Hepatocyte (in vitro differentiated cells): ENCODE measurements at regions not wholly inside any gene's neighbourhood (a gene's known extent, or its start where the extent isn't known, plus 50 kb on each side); places are given as distances from the start of the nearest gene placed in this dataset. TPM values are rescaled to one million over a fixed set of nuclear protein-coding genes. Genes with fewer than 3 reads are reported as not detected.

Experiments used
- DNase-seq: peaks from one replicate; pipeline ENCODE4 v3.0.0-alpha.2; 2016; ENCODE audit warnings: low spot score
- H2AFZ ChIP-seq: fragments of 200-600 bp; sonication (generic); 2 replicates; pipeline ENCODE4 v1.6.0; 2016; ENCODE audit warnings: antibody characterized with exemption, mild to moderate bottlenecking
- H3K27ac ChIP-seq: fragments of 200-600 bp; sonication (generic); 2 replicates; pipeline ENCODE4 v1.5.1; 2016; ENCODE audit warnings: mild to moderate bottlenecking
- H3K27me3 ChIP-seq: fragments of 200-600 bp; sonication (generic); 2 replicates; pipeline ENCODE4 v1.6.1; 2016
- H3K36me3 ChIP-seq: fragments of 200-600 bp; sonication (generic); replicated peaks from 2 replicates; pipeline ENCODE4 v1.5.1; 2016; ENCODE audit warnings: low read depth; ENCODE audit not compliant: insufficient read depth
- H3K4me1 ChIP-seq: fragments of 200-600 bp; sonication (generic); 2 replicates; pipeline ENCODE4 v1.5.1; 2016; ENCODE audit warnings: mild to moderate bottlenecking, moderate library complexity; ENCODE audit not compliant: insufficient read depth
- H3K4me2 ChIP-seq: fragments of 200-600 bp; sonication (generic); 2 replicates; pipeline ENCODE4 v1.6.0; 2016
- H3K4me3 ChIP-seq: fragments of 200-600 bp; sonication (generic); 2 replicates; pipeline ENCODE4 v1.5.1; 2016; ENCODE audit warnings: mild to moderate bottlenecking
- H3K79me2 ChIP-seq: fragments of 200-600 bp; sonication (generic); 2 replicates; pipeline ENCODE4 v1.6.0; 2017; ENCODE audit warnings: mild to moderate bottlenecking
- H3K9me2 ChIP-seq: fragments of 200-600 bp; sonication (generic); replicated peaks from 2 replicates; pipeline ENCODE4 v1.6.0; 2017; ENCODE audit warnings: mild to moderate bottlenecking; ENCODE audit not compliant: insufficient read depth
- H3K9me3 ChIP-seq: fragments of 200-600 bp; sonication (generic); 2 replicates; pipeline ENCODE4 v1.5.1; 2016; ENCODE audit warnings: low read depth, mild to moderate bottlenecking
- H4K20me1 ChIP-seq: fragments of 200-600 bp; sonication (generic); 2 replicates; pipeline ENCODE4 v1.6.0; 2016; ENCODE audit warnings: mild to moderate bottlenecking; ENCODE audit not compliant: insufficient read depth, poor library complexity, severe bottlenecking
- CTCF ChIP-seq: fragments of 200-600 bp; sonication (generic); IDR thresholded peaks from 2 replicates; pipeline ENCODE4 v1.5.1; 2016; ENCODE audit warnings: antibody characterized with exemption, mild to moderate bottlenecking; ENCODE audit not compliant: poor library complexity
- EZH2 ChIP-seq: fragments of 200-600 bp; sonication (generic); IDR thresholded peaks from 2 replicates; pipeline ENCODE4 v1.6.1; 2016; ENCODE audit warnings: antibody characterized with exemption, mild to moderate bottlenecking, borderline replicate concordance
- EZH2phosphoT487 ChIP-seq: fragments of 200-600 bp; sonication (generic); IDR thresholded peaks from one replicate; pipeline ENCODE4 v1.6.1; 2018; ENCODE audit warnings: antibody characterized with exemption, mild to moderate bottlenecking, low read depth, moderate library complexity; ENCODE audit not compliant: unreplicated experiment, severe bottlenecking
- WGBS: methylation state at CpG from one replicate; pipeline ENCODE4 v1.1.6; 2016; ENCODE audit warnings: low lambda C conversion rate; ENCODE audit errors: missing lambda C conversion rate; 5-methylcytosine and 5-hydroxymethylcytosine counted together
- microRNA counts: library from miRNA; unstranded; fragments of <30 nt; microRNA quantifications from one replicate; lab custom pipeline; 2017
- microRNA-seq: library from miRNA; unstranded; fragments of <30 nt; microRNA quantifications from one replicate; pipeline ENCODE4, GENCODE V29; 2017
- small RNA-seq: library from RNA; depleted of rRNA; stranded (forward); fragments of <200 nt; gene quantifications from one replicate; pipeline ENCODE3, GENCODE V24; 2014

DNA sequence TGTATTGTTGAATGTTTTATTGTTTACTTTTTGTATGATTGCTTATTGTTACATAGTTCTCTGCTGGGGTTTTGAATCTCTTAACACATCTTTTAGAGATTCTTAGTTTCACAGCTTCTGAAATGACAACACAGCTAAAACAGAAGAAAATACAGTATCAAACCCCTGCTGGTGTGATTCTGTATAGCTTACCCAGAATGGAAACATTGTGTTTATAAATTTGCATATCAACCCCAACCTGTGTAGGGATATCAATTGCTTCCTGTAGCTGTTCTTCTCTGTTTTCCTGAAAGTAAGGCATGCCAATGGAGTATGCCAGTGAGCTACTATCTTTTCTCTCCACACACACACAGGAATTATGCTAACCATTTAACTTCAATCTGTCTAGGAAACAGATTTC, 64.3 kb upstream of the ID4 start:
- Histone ChIP-seq H3K4me1 (no peaks in the 10 kb centered on the region), H3K4me3 (no peak overlapping the region), H2AFZ (no peak overlapping the region), H3K79me2 (no peaks in the 10 kb centered on the region), H3K27me3 (no peaks in the 10 kb centered on the region), H3K27ac (no peak overlapping the region), H4K20me1 (no peaks in the 10 kb centered on the region), H3K9me2 (no peaks in the 10 kb centered on the region), H3K9me3 (no peaks in the 10 kb centered on the region), H3K36me3 (no peaks in the 10 kb centered on the region), H3K4me2 (no peak overlapping the region)
- TF ChIP-seq CTCF = no peak
- no peak for TF ChIP-seq EZH2
- TF ChIP-seq EZH2phosphoT487 = no peak
- DNase-seq = no peak

DNA sequence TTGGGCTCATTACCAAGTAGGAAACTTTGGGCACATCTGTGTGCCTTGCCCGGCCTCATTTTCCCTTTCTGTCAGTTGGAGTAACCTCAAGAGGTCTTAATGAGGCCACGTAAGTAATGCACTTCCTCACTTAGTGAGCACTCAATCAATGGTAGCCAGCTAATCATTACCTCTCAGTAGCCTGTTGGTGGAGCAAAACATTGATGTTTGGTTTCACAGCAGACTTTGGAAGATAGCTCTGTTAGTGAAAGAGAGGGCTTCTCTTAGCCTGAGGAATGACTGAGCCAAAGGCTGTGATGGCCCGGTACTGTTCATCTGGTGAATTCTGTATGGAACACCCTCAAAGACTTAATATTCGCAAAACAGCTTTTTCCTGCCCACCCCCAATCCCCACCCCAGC, 55.9 kb upstream of the ID4 start:
- Histone ChIP-seq H3K27ac (no peak overlapping the region), H2AFZ (no peak overlapping the region), H3K27me3 (no peaks in the 10 kb centered on the region), H3K4me2 (no peak overlapping the region), H4K20me1 (no peaks in the 10 kb centered on the region), H3K4me1 (no peaks in the 10 kb centered on the region), H3K9me2 (no peaks in the 10 kb centered on the region), H3K9me3 (no peaks in the 10 kb centered on the region), H3K79me2 (no peaks in the 10 kb centered on the region), H3K4me3 (no peak overlapping the region), H3K36me3 (no peaks in the 10 kb centered on the region)
- TF ChIP-seq EZH2 (no peak), EZH2phosphoT487 (no peak), CTCF (no peak)
- DNase-seq = no peak
- WGBS = 76% methylated on average over 4 of the region's 4 CpGs

GRCh38 chr6:19782588-19782987, 54.6 kb upstream of the ID4 start:
- Histone ChIP-seq H3K4me2 (no peak overlapping the region), H3K27me3 (no peaks in the 10 kb centered on the region), H3K79me2 (no peaks in the 10 kb centered on the region), H3K4me3 (no peak overlapping the region), H3K9me3 (no peaks in the 10 kb centered on the region), H3K36me3 (no peaks in the 10 kb centered on the region), H3K9me2 (no peaks in the 10 kb centered on the region), H4K20me1 (no peaks in the 10 kb centered on the region), H3K27ac (no peak overlapping the region), H3K4me1 (no peaks in the 10 kb centered on the region), H2AFZ (no peak overlapping the region)
- TF ChIP-seq CTCF (no peak), EZH2 (no peak), EZH2phosphoT487 (no peak)
- 80% methylated on average over 3 of the region's 3 CpGs for WGBS
- DNase-seq = no peak

MicroRNA genes in the stretch of these regions (microRNA counts, 767-probe panel; counts per million panel counts)
- microRNA hsa-miR-548a-3p (lab: Ali Mortazavi, UCI) = not detected

Small RNAs in the stretch of these regions (microRNA-seq; reads per million reads assigned to microRNA genes)
- not detected for gene MIR548A1

Small RNAs in the stretch of these regions (small RNA-seq; reads per million reads assigned to genes)
- gene MIR548A1 = not detected
- not detected for gene RNA5SP205
- gene RNU6-801P = not detected
